Panc1 (cell line): ENCODE measurements at regions not wholly inside any gene's neighbourhood (a gene's known extent, or its start where the extent isn't known, plus 50 kb on each side); places are given as distances from the start of the nearest gene placed in this dataset.

Source experiments
- CTCF ChIP-seq: fragments of 450-650 bp; IDR thresholded peaks from 2 replicates; pipeline ENCODE4 v1.5.1; 2017; ENCODE audit warnings: mild to moderate bottlenecking
- POLR2AphosphoS5 ChIP-seq: IDR thresholded peaks from 2 replicates; pipeline ENCODE4 v1.6.1; 2012; ENCODE audit warnings: mild to moderate bottlenecking, low read depth, low read length, moderate library complexity
- TCF7L2 ChIP-seq: IDR thresholded peaks from 2 replicates; pipeline ENCODE4 v1.6.1; 2011; ENCODE audit warnings: mild to moderate bottlenecking, low read depth, low read length, inconsistent platforms
- TF ChIP-seq, protein P1 (sequence below), 2 experiments: IDR thresholded peaks; 2 replicates each; pipeline ENCODE4 v1.6.1; 2011 to 2012; ENCODE audit warnings: low read depth in 2 of 2, control low read depth in 1 of 2, low read length in 1 of 2, mild to moderate bottlenecking in 1 of 2, moderate library complexity in 1 of 2; ENCODE audit not compliant: insufficient read depth in 1 of 2

GRCh38 chr5:164146223-164146622, 640.8 kb downstream of the MAT2B start:
- TF ChIP-seq CTCF (no peak), POLR2AphosphoS5 (no peak), TCF7L2 (no peak)
- TF ChIP-seq, protein P1, sequence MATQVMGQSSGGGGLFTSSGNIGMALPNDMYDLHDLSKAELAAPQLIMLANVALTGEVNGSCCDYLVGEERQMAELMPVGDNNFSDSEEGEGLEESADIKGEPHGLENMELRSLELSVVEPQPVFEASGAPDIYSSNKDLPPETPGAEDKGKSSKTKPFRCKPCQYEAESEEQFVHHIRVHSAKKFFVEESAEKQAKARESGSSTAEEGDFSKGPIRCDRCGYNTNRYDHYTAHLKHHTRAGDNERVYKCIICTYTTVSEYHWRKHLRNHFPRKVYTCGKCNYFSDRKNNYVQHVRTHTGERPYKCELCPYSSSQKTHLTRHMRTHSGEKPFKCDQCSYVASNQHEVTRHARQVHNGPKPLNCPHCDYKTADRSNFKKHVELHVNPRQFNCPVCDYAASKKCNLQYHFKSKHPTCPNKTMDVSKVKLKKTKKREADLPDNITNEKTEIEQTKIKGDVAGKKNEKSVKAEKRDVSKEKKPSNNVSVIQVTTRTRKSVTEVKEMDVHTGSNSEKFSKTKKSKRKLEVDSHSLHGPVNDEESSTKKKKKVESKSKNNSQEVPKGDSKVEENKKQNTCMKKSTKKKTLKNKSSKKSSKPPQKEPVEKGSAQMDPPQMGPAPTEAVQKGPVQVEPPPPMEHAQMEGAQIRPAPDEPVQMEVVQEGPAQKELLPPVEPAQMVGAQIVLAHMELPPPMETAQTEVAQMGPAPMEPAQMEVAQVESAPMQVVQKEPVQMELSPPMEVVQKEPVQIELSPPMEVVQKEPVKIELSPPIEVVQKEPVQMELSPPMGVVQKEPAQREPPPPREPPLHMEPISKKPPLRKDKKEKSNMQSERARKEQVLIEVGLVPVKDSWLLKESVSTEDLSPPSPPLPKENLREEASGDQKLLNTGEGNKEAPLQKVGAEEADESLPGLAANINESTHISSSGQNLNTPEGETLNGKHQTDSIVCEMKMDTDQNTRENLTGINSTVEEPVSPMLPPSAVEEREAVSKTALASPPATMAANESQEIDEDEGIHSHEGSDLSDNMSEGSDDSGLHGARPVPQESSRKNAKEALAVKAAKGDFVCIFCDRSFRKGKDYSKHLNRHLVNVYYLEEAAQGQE (IDR thresholded peaks at IDR 0.05; ENCODE audit: insufficient read depth in 1 of 2, low read depth in 2 of 2, low read length in 1 of 2) = no peak
